HG03469 (cell line): ENCODE measurements at regions not wholly inside any gene's neighbourhood (a gene's known extent, or its start where the extent isn't known, plus 50 kb on each side); places are given as distances from the start of the nearest gene placed in this dataset.

Experiments
- ATAC-seq: cut with Tn5 transposase; IDR thresholded peaks from one replicate; pipeline ENCODE4 v1.9.1; 2021; ENCODE audit warnings: mild to moderate bottlenecking, moderate library complexity, moderate number of reproducible peaks; ENCODE audit not compliant: unreplicated experiment

DNA sequence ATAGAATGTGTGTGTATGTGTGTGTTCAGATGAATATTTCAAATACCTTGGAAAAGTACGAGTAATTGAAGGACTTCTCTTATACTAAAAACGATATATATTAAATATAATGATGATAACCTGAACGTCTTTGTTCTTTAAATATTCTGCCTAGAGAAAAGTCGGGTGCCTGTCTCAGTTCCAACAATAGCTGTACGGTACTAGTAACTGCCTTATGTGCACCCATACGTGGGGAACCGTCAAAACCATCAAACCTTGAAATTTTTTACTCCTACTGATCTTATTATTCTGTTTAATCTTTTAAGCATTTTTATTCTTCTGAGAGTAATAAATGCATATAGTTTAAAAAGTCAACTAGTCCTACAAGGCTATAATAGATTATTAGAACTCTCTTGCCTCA is 1045.7 kb downstream of the C4orf33 start:
- no peak for ATAC-seq

DNA sequence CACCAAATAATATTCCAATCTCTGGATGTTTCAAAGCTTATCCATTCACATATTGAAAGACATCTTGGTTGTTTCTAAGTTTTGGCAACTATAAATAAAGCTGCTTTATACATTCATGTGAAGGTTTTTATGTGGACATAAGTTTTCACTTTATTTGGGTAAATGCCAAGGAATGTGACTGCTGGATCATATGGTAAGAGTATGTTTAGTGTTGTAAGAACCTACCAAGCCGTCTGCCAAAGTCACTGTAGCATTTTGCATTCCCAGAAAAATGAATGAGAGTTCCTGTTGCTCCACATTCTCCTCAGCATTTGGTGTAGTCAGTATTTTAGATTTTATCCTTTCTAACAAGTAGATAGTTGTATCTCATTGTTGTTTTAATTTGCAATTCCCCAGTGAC is 1047.7 kb downstream of the C4orf33 start:
- no peak for ATAC-seq

DNA sequence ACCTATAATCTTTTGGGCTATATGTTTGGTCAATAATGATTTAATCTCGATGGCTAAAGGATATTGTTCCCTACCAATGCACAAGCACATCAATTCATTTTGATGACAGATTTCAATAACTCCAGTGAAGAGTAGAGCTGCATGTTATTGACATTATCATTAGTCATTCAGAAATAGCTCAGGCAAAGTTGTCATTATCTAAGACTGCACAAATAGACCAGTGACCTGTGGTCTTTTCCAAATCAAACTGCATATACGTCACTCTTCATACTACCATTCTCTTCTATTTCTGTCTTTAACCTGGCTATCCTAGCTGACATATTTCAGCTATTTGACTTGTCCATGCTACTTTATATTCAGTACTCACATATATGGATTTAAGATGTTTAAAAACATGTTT is 1050.8 kb downstream of the C4orf33 start:
- ATAC-seq: no peak

DNA sequence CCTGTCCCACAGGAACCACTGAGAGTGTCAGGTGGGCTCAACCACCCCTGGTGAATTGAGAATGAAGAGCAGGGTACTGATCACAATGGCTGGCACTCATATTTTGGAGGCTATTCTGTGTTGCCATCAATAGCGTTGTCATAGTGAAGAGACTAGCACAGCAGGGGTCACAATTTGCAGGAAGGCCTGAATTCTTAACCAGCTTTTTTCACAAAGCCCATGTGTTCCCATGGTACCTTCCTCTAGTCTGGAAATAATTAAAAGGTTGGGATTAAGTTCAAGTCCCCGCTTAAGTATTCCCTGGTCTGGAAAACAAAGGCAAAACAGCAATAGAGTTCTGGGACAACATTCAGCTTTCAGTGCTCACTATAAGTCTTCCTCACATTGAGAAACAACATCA is 1051.7 kb downstream of the C4orf33 start:
- ATAC-seq: no peak

DNA sequence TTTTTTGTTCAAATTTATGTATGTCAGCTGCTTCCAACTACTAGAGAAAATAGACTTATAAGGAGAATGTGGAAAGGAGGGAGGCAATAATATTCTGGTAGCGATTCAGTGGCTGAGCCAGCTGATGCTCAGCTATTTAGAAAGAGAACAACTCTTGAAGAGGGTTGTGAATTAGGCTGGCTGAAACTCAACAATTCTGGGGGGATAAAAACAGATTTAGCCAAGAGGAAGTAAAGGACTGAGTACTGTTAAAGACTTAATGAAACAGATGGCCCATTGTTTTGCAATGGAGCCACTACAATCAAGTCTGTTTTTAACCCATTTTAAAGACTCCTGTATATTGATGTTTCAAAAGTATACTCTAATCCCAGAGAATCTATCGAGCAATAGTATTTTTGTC is 1058.9 kb downstream of the C4orf33 start:
- ATAC-seq: no peak

DNA sequence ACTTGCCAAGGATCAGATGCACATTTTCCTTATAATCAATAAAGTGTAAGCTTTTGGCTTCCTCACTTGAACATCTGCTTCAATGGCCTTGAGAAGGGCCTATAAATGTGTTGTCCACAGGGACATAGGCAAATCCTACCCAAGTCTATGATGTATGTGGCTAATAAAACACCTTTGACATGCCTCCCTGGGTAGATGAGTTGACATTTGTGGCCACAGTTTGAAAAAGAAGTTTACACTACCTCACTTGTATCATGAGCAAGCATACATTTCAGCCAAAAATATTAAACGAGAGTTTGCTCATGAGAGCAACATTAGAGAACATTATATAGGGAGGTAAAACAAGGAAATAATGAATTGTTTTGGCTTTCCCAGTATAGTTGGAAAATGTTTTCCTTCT is 1067.7 kb downstream of the C4orf33 start:
- no peak for ATAC-seq

DNA sequence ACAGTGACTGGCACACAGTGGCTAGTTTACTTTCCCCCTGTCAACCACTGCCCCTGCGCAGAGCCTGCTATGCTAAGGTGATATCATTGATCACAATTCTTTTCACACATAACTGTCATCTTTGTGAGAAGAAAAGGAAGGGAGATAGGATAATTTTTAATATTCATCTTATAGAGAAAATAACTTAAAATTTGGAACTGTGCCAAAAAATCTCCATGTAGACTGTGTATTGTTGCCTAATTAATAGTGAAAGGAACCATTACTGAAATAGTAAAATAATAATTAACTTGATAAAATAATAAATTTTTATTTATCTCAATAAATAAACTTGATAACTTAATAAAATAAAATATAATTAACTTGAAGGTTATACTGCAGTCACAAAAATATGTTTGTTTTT is 1069.4 kb downstream of the C4orf33 start:
- ATAC-seq: no peak

DNA sequence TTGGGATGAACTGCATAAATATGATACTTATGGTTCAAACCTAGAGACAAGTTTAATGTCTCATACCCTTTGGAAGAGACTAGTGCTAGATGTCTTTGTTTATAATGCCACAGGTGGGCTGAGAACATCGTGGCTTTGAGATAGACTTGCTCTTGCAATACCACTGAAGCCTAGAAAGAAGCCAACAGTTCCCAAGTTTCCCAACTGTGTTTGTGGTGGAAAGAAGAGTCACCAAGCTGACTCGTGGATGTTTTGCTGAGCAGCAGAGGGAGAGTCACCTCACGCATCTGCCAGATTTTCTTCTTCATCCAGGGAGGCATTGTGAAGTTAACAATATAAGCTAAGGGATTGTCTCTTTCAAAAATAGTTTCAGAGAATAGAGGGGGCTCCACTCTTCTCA is 1076.2 kb downstream of the C4orf33 start:
- no peak for ATAC-seq

DNA sequence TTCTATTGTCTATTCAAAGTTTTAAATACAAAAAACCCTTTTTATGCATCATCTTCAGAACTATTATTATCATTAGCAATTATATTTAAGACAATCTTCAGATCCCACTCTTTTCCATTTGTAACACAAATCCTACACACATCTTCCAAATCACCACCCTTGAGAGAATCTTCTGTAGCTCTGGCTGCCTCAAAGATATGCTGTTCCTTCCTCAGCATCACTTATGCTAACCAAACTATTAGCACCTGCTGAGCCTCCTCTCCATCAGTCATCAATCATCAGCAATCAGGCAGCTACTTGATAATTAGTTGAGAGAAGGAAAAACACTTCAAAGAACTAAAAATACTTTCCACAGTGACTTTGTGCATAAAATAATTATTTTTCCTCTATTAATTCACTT is 1082.2 kb downstream of the C4orf33 start:
- ATAC-seq: no peak

DNA sequence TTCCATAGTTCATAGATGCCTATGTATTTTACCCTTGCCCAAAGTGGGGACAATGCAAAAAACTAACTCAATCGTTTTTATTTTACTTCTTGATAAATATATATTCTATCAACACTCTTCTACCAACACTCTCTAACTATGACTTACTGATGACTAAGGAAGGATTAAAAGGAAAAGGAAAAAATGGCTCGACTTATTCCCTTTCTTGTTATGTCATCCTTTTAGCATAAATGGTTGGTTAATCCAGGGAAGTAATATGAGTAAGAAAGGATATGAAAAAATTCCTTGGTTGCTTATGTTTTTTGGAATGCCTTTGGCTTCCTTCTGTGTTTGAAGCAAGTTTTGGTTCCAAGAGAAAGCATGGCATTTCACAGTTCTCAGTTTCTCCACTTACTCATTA is 1087.1 kb downstream of the C4orf33 start:
- no peak for ATAC-seq

DNA sequence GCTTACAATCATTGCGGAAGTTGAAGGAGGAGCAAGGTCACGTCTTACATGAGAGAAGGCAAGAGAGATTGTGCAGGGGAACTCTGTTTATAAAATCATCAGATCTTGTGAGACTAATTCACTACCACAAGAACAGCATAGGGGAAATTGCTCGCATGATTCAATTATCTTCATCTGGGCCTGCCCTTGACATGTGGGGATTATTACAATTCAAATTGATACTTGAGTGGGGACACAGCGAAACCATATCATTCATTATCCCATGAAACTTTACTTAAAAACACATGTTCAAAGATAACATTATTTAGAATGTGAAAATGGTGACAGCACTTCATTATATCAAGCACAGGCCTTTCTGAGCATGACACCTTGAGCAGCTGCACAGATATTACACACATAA is 1087.8 kb downstream of the C4orf33 start:
- no peak for ATAC-seq

DNA sequence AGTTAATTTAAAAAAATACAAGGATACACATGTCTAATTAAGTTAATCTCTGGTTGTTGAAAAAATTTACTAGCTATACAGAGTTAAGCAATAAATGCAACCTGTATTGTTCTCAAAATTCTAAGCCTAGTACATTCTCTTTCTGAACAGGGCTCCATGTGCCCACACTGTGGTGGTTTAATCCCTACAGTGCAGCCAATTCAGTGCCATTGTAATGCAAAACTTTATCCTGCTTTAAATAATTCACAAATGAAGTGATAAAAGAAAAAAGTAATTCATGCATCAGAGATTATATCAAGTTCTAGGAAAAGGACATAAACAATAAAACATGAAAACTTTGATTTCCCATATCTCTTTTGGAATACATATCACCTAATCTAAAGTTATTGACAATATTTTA is 1089.2 kb downstream of the C4orf33 start:
- ATAC-seq: no peak

DNA sequence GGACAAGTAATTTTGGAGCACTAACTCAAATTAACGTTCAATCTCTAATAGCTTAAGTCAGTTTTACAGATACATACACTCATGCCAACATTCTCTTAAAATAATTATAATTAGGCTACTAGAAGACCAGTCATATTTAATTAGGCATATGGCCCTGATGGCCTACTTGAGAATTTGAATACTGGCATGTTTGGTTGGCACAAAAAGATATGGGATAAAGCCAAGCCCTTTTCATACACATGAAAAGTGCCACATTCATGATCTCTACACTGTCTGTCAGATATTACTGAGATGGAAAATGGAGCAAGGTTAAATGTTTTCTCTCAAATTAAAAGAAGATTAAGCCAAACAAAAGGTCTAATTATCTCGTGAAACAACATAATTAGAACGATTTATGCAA is 1091.0 kb downstream of the C4orf33 start:
- no peak for ATAC-seq

DNA sequence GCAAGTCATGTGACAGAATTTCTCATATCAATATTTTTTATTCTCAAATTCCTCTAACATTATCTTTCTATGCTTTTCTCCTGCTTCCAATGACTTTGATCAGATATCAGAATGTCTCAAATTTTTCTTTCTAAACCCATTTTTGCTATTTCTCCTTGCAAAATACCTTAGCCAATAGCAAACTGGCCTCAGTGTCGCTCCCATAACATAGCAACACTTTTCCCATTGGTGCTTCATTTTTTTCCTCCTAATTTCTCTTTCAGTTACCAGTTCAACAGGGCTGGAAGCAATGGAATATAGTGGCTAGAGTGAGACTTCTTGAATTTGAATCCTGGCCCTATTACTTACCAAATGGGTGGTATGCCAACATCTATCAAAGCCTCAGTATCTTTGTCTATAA is 1091.6 kb downstream of the C4orf33 start:
- ATAC-seq: no peak

DNA sequence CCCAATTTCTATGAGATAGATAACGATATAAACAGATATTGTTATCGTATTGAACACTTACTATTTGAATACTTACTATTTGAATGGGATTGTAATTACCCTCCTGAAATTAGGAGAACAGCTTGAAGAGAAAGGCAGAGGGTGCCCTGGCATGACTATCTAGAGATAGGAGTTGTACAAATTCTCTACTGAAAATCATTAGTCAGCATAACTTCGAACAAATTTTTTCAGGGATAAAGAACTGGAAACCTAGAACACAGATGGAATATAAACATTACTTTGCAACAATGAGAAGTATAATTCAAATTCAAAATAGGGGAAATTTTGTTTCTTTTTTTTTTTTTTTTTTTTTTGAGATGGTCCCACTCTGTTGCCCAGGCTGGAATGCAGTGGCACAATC is 1096.8 kb downstream of the C4orf33 start:
- no peak for ATAC-seq

DNA sequence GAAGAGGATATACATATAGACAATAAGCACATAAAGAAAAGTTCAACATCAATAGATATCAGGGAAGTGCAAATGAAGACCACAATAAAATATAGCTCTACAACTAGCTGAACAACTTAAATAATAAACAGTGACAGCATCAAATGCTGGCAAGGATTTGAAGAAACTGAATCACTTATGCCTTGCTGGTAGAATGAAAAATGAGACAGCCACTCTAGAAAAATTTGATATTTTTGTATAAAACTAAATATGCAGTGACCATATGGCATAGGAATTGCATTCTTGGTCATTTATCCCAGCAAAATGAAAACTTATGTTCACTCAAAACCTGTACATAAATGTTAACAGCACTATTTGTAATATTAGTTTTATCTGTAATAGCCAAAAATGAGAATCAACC is 1102.0 kb downstream of the C4orf33 start:
- ATAC-seq: no peak

DNA sequence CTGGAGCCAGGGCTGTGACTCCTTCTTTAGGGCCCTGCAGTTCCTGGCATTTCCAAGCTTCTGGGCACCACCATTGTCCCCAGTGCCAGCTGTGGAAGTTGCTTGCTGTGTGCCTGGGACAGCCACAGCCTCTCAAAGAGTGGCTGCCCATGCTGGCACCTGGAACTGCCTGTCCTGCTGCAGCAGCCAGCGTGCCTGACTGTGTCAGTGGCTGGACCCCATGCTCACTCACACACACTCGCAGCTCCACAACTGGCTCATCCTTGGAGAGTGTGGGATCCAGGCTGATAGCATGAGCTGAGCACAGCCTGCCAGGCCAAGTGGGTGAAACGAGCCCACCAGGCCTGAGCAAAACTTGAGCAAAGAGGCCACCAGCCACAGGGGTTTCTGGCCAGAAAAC is 1107.6 kb downstream of the C4orf33 start:
- no peak for ATAC-seq

DNA sequence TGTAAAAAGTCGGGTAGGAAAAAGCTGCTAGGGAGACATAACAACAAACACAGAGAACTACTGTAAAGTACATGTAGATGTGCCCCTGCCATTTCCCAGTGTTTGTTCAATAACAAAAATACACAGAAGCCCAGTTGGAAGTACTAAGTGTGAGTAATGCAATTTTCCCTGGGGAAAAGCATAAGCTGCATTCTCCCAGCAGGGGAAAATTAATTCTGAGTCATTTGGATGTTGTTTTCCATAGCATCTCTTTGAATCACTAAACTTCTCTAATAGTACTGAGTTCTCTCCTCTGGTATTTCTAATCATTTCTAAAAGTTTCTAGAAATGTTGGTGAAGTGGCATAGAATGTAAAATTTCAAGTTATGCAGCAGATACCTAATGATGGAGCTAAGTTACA is 1114.9 kb downstream of the C4orf33 start:
- no peak for ATAC-seq

DNA sequence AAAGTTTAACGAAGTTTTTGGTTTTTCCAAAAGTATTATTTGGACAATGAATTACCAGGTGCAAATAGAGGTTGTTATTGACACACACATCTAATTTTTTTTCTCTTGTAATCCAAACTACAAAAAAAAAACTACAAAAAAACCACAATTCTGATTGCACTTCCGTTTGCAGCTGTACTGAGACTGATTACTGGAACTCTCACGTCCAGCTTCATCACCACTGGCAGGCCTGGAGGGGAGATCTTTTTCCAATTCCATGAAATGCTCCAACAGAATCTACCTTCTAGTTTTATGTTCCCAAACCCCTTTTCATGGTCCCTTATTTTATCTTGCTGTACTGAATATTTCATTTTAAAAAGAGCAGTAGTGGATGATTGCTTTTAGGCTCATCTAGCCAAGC is 1118.3 kb downstream of the C4orf33 start:
- no peak for ATAC-seq

DNA sequence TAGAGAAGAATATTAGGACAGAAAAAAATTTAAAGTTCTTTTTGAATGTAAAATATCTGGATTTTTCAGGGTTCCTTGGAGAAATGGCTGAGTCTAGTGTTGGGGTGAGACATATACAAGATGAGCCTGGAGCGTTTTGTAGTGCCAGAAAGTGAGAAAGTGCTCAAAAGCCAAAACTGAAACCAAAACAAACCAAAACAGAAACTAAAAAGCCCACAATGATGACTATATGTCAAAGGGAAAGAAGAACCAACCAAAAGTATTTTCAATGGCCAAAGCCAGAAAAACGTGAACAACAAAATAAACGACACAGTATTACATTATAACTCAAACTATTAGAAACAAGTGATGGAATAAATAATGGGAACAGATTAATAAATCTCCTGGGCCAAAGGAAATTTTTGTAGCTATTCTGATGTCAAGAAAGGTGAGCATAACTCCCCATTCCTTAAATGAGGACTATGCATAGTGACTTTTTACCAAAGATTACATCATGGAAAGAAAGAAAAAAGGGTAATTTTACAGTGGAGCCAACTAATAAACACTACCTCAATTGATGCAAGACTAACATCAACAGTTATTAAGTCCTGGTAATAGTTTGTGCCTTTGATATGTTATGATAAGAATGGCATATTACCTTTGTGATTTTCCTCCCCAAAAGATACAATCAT is 1137.6 kb downstream of the C4orf33 start:
- ATAC-seq: peak; percentile 99

DNA sequence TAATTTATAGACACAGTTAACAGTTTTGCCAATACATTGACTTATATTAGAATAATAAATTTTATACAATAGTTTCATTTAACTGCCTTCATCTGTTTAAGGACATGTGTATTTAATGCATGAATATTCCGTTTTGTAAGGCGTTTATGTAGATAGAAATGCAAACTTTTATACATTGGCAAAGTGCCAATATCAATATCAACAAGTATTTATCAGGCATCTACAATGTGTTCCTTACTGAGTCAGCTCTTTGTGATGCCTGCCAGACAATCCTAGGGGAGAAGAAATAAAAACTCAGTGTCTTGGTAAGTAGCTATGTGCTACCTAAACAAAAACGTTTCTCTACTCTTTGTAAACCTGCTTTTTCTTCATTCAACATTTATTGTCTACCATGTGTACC is 1142.2 kb downstream of the C4orf33 start:
- ATAC-seq: no peak

DNA sequence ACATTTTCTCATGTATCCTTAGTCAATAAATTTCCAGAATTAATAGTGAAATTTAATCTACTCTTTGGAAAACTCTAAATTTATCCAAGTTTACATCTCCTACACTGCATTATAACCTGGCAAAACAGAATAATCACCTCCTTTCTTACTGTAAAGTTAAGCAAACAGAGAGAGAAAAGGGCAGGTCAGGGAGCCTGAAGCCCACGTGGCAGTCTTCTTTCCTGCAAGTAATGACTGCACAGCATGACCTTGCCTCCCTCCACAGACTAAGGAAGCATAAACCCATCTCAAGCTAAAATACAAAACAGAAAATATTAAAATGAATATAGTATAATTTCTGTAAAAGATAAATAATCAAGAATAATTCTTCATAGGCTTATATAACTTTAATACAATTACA is 1153.0 kb downstream of the C4orf33 start:
- ATAC-seq: no peak

DNA sequence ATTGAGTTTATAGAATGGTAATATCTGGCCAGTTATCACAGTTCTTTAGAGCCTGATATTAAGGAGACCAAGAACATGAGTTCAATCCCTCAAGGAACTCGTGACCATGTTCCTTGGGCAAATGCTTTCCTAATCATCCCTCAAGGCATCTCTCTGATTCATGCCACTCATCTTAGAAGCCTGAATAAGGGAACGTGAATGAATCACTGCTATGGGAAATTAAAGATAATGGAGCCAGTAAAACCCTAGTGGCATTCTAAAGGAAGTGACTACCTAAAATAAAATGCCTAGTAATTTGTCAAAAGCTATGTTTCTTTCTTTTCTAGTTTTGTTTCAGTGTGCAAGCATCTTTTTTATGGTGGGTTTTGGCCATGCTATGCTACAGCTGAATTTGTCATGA is 1161.3 kb downstream of the C4orf33 start:
- no peak for ATAC-seq

DNA sequence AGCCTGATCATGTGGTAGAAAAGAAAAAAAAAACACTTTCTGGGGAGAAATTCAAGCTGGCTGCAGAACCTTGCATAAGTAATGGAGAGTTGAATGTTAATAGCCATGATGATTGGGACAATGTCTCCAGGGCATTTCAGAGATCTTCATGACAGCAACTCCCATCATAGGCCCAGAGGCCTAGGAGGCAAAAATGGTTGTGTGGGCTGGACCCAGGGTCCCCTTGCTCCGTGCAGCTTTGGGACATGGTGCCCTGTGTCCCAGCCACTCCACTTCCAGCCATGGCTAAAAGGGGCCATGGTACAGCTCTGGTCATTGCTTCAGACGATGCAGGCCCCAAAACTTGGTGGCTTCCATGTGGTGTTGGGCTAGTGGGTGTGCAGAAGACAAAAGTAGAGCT is 1170.9 kb downstream of the C4orf33 start:
- ATAC-seq: no peak
